K562 (cell line): ENCODE measurements at regions not wholly inside any gene's neighbourhood (a gene's known extent, or its start where the extent isn't known, plus 50 kb on each side); places are given as distances from the start of the nearest gene placed in this dataset.

Source experiments
- ETS2 ChIP-seq: IDR thresholded peaks from 2 replicates; pipeline ENCODE4 v1.6.1; 2016; ENCODE audit warnings: borderline replicate concordance, missing genetic modification characterization, mild to moderate bottlenecking, moderate library complexity, missing compliant biosample characterization; ENCODE audit not compliant: poor library complexity, severe bottlenecking
- GATA2 ChIP-seq: sonication (generic); formaldehyde crosslinking; IDR thresholded peaks from 2 replicates; pipeline ENCODE4 v1.4.0; 2020; ENCODE audit warnings: mild to moderate bottlenecking, missing genetic modification reagents
- MAFK ChIP-seq: IDR thresholded peaks from 2 replicates; pipeline ENCODE4 v1.6.1; 2011; ENCODE audit warnings: low read length, improper control_type of control experiment
- NRF1 ChIP-seq, 2 experiments: fragments of 450-650 bp; IDR thresholded peaks in 1 of 2; conservative IDR thresholded peaks in 1 of 2; 2 replicates each; pipeline ENCODE4 v1.6.1; 2014; ENCODE audit warnings: mild to moderate bottlenecking in 2 of 2
- PTRF ChIP-seq: fragments of 450-650 bp; IDR thresholded peaks from 2 replicates; pipeline ENCODE4 v1.6.1; 2016; ENCODE audit warnings: mild to moderate bottlenecking, missing genetic modification characterization, missing compliant biosample characterization
- RFX5 ChIP-seq: IDR thresholded peaks from 2 replicates; pipeline ENCODE4 v1.6.1; 2011; ENCODE audit warnings: low read depth, mild to moderate bottlenecking, improper control_type of control experiment, low read length
- RNF2 ChIP-seq: sonication (generic); IDR thresholded peaks from 2 replicates; pipeline ENCODE4 v1.6.1; 2016
- TOE1 ChIP-seq, 2 experiments: fragments of 450-650 bp in 1 of 2; sonication (generic) in 1 of 2; formaldehyde crosslinking in 1 of 2; IDR thresholded peaks; 2 replicates each; pipeline versions ENCODE4 v1.7.1 to v1.8.0; 2016 to 2022; ENCODE audit warnings: borderline replicate concordance in 2 of 2, mild to moderate bottlenecking in 2 of 2, antibody characterized with exemption in 1 of 2, inconsistent platforms in 1 of 2, low read depth in 1 of 2, missing genetic modification reagents in 1 of 2, moderate library complexity in 1 of 2
- TF ChIP-seq, protein P1 (sequence below), 3 experiments: IDR thresholded peaks in 2 of 3; conservative IDR thresholded peaks in 1 of 3; 2 replicates each; pipeline ENCODE4 v1.5.1; 2011 to 2012; ENCODE audit warnings: low read length in 3 of 3, mild to moderate bottlenecking in 3 of 3, control low read depth in 2 of 3, improper control_type of control experiment in 1 of 3, inconsistent platforms in 1 of 3, low read depth in 1 of 3, mixed read lengths in 1 of 3, moderate library complexity in 1 of 3; ENCODE audit not compliant: insufficient read depth in 2 of 3
- TF ChIP-seq, protein P2 (sequence below): sonication (generic); formaldehyde crosslinking; IDR thresholded peaks from 2 replicates; pipeline ENCODE4 v1.8.0; 2023; ENCODE audit warnings: mild to moderate bottlenecking, missing genetic modification reagents

DNA sequence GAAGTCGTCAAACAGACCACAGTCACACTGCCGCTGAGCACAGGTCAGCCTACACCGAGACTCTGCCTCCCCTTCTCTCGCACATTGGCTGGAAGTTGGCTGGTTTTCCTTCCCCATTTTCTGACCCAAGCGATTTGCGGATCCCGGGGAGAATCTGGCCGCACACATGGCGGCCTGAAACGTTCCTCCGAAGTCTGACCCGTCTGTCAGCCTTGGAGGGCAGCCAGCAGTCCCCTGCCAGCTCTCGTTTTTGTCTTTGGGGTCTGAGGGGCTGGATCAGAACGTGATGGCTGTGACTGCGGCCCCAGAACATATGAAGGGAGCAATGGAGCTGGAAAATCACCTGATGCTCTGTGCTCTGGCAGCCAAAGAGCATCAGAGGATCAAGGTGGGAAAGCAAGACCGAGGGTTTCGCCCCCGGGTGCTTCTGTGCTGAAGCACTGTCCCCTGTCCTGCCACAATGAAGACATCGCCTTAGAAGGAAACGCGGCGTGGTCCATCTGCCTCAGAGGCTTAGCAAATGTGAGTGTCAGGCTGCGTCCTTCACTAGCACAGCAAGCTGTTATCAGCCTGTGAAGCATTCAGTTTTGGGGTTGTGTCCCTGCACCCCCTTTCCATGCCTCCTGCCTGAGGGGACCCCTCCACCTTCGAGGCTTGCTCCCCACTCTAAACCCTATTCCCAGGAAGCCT is 119.3 kb upstream of the SHH start:
- TF ChIP-seq MAFK, result no peak
- TF ChIP-seq RFX5, result no peak
- TF ChIP-seq, protein P1, sequence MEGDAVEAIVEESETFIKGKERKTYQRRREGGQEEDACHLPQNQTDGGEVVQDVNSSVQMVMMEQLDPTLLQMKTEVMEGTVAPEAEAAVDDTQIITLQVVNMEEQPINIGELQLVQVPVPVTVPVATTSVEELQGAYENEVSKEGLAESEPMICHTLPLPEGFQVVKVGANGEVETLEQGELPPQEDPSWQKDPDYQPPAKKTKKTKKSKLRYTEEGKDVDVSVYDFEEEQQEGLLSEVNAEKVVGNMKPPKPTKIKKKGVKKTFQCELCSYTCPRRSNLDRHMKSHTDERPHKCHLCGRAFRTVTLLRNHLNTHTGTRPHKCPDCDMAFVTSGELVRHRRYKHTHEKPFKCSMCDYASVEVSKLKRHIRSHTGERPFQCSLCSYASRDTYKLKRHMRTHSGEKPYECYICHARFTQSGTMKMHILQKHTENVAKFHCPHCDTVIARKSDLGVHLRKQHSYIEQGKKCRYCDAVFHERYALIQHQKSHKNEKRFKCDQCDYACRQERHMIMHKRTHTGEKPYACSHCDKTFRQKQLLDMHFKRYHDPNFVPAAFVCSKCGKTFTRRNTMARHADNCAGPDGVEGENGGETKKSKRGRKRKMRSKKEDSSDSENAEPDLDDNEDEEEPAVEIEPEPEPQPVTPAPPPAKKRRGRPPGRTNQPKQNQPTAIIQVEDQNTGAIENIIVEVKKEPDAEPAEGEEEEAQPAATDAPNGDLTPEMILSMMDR (IDR thresholded peaks at IDR 0.05 in 2 of 3, conservative IDR thresholded peaks at IDR 0.05 in 1 of 3; ENCODE audit: insufficient read depth in 2 of 3, low read depth in 1 of 3, low read length in 3 of 3), result no peak
- TF ChIP-seq, protein P2, sequence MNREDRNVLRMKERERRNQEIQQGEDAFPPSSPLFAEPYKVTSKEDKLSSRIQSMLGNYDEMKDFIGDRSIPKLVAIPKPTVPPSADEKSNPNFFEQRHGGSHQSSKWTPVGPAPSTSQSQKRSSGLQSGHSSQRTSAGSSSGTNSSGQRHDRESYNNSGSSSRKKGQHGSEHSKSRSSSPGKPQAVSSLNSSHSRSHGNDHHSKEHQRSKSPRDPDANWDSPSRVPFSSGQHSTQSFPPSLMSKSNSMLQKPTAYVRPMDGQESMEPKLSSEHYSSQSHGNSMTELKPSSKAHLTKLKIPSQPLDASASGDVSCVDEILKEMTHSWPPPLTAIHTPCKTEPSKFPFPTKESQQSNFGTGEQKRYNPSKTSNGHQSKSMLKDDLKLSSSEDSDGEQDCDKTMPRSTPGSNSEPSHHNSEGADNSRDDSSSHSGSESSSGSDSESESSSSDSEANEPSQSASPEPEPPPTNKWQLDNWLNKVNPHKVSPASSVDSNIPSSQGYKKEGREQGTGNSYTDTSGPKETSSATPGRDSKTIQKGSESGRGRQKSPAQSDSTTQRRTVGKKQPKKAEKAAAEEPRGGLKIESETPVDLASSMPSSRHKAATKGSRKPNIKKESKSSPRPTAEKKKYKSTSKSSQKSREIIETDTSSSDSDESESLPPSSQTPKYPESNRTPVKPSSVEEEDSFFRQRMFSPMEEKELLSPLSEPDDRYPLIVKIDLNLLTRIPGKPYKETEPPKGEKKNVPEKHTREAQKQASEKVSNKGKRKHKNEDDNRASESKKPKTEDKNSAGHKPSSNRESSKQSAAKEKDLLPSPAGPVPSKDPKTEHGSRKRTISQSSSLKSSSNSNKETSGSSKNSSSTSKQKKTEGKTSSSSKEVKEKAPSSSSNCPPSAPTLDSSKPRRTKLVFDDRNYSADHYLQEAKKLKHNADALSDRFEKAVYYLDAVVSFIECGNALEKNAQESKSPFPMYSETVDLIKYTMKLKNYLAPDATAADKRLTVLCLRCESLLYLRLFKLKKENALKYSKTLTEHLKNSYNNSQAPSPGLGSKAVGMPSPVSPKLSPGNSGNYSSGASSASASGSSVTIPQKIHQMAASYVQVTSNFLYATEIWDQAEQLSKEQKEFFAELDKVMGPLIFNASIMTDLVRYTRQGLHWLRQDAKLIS (CRISPR knock-in tag), result no peak
- no peak for TF ChIP-seq ETS2 (tag)
- TF ChIP-seq TOE1 (IDR thresholded peaks at IDR 0.05; ENCODE audit: borderline replicate concordance), result no peak
- no peak for TF ChIP-seq TOE1 (CRISPR knock-in tag; IDR thresholded peaks at IDR 0.05; ENCODE audit: borderline replicate concordance, low read depth)
- TF ChIP-seq GATA2, result no peak
- no peak for TF ChIP-seq PTRF (tag)
- no peak for TF ChIP-seq RNF2
- no peak for TF ChIP-seq NRF1 (conservative IDR thresholded peaks at IDR 0.05 in 1 of 2, IDR thresholded peaks at IDR 0.05 in 1 of 2)
